ENCODE measurements at regions not wholly inside any gene's neighbourhood (a gene's known extent, or its start where the extent isn't known, plus 50 kb on each side); places are given as distances from the start of the nearest gene placed in this dataset.

DNA sequence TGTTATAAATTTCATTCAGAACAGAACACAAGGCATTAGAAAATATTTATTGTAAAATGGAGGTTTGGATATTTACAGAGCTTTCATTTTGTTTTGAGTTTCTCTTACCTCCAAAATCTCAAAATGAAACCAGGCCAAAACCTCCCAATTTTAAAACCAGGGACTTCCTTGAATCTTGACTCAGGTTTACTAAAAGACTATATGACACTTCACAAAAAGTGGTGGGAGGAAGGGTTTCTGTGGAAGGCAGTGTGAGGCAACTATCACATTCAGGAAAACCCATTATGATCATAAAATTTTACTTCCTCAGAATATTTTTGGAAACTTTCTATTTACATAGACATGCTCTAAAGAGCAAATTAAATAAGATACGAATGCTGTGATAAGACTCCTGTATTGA is 205.8 kb upstream of the EOMES start:
- Histone ChIP-seq H3K4me3 (no peak overlapping the region), H3K36me3 (no peaks in the 10 kb centered on the region)
- TF ChIP-seq CTCF (IDR thresholded peaks at IDR 0.05): no peak

GRCh38 chr3:27930052-27930602 is 208.0 kb upstream of the EOMES start:
- no peak for TF ChIP-seq CTCF (IDR thresholded peaks at IDR 0.05)
- intact Hi-C loops (cut with DNase I): no loop called here
- Histone ChIP-seq H3K27me3 (no peaks in the 10 kb centered on the region), H3K36me3 (no peaks in the 10 kb centered on the region), H3K4me1 (no peaks in the 10 kb centered on the region), H3K27ac (no peak overlapping the region), H3K9me3 (no peaks in the 10 kb centered on the region), H3K4me3 (no peak overlapping the region)
- DNase-seq (ENCODE audit: low spot score in 2 of 2): no peak

More for the DNA sequence above, 205.8 kb upstream of the EOMES start:
- no peaks in the 10 kb centered on the region for H3K27me3 ChIP-seq
- intact Hi-C loops (cut with DNase I): no loop called here
- DNase-seq (ENCODE audit: low spot score in 2 of 2): no peak
- no peak overlapping the region for H3K27ac ChIP-seq
- H3K4me1 ChIP-seq: no peaks in the 10 kb centered on the region
- no peaks in the 10 kb centered on the region for H3K9me3 ChIP-seq

DNA sequence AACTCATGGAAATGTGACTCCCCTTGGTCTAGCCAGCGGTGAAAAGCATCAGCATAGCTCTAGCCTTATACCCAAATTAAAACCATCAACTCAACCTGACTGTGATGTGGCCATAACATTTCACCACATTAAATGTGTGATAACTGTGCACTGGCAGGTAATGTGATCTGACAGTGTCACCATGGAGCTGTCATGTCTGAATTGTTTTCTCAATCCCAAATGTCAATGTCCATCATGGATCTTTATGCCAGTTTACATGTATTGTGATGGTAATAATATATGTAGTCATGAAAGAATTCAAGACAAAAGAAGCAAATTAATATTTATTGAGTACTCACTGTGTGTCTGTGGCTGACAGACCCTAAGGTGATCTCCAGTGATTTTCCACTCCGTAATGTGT is 213.4 kb upstream of the EOMES start:
- H3K27me3 ChIP-seq: no peaks in the 10 kb centered on the region
- intact Hi-C loops (cut with DNase I): no loop called here
- no peak overlapping the region for H3K4me3 ChIP-seq
- H3K36me3 ChIP-seq: no peaks in the 10 kb centered on the region
- no peaks in the 10 kb centered on the region for H3K4me1 ChIP-seq
- TF ChIP-seq CTCF (IDR thresholded peaks at IDR 0.05): no peak
- no peak for DNase-seq (ENCODE audit: low spot score in 2 of 2)
- no peak overlapping the region for H3K27ac ChIP-seq
- no peaks in the 10 kb centered on the region for H3K9me3 ChIP-seq

- H3K9me3 ChIP-seq: no peaks in the 10 kb centered on the region
These were observed 217.4 kb upstream of the EOMES start for GRCh38 chr3:27939521-27939920.

DNA sequence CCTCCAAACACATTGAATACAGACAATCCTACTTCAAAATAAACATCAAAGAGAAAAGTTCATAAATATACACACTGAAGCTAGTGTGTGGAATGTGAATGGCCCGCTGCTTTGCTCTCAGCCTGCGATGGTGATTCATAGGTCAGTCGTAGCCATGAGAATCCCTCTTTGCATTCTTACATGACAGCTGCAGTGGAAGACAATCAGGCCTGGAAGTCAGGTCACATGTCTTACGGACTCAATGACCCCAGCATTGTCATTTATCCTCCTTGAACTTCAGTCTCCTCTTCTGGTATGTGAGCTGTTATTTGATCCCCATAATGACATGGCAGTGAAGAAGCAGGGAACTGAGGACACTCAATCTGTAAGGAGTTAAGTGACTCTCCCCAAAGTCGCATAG is 217.8 kb upstream of the EOMES start:
- Histone ChIP-seq H3K4me3 (no peak overlapping the region), H3K27me3 (no peaks in the 10 kb centered on the region), H3K27ac (no peak overlapping the region), H3K4me1 (no peaks in the 10 kb centered on the region), H3K36me3 (no peaks in the 10 kb centered on the region), H3K9me3 (no peaks in the 10 kb centered on the region)
- intact Hi-C loops (cut with DNase I): no loop called here
- TF ChIP-seq CTCF (IDR thresholded peaks at IDR 0.05): no peak
- DNase-seq (ENCODE audit: low spot score in 2 of 2): no peak

More at GRCh38 chr3:27939521-27939920, 217.4 kb upstream of the EOMES start:
- no peaks in the 10 kb centered on the region for H3K27me3 ChIP-seq
- H3K27ac ChIP-seq: no peak overlapping the region
- intact Hi-C loops (cut with DNase I): no loop called here
- H3K36me3 ChIP-seq: no peaks in the 10 kb centered on the region
- no peak overlapping the region for H3K4me3 ChIP-seq
- no peak for DNase-seq (ENCODE audit: low spot score in 2 of 2)
- TF ChIP-seq CTCF (IDR thresholded peaks at IDR 0.05): no peak
- no peaks in the 10 kb centered on the region for H3K4me1 ChIP-seq

DNA sequence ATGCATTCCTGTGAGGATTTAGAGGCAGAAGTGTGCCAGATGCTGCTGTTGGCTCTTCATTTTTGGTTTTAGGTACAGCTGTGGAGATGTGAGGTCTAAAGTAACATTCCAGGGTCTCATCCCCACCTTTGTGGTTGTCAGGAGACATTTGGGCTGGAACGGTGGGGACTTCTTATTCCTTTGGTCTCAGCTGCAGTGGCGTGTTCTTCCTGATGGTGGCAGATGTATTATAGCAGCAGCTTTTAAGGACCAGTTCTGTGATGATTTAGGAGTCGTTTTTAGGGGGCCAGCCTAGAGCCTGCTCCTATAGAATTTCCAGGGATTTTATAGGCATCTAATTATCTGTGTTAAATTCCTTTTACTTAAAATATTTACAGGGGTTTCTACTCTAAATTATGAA is 221.0 kb upstream of the EOMES start:
- Histone ChIP-seq H3K9me3 (no peaks in the 10 kb centered on the region), H3K27me3 (no peaks in the 10 kb centered on the region), H3K4me1 (no peaks in the 10 kb centered on the region), H3K27ac (no peak overlapping the region), H3K36me3 (no peaks in the 10 kb centered on the region), H3K4me3 (no peak overlapping the region)
- DNase-seq (ENCODE audit: low spot score in 2 of 2): no peak
- no peak for TF ChIP-seq CTCF (IDR thresholded peaks at IDR 0.05)
- intact Hi-C loops (cut with DNase I): no loop called here
